ENCODE measurements at regions not wholly inside any gene's neighbourhood (a gene's known extent, or its start where the extent isn't known, plus 50 kb on each side); places are given as distances from the start of the nearest gene placed in this dataset.

DNA sequence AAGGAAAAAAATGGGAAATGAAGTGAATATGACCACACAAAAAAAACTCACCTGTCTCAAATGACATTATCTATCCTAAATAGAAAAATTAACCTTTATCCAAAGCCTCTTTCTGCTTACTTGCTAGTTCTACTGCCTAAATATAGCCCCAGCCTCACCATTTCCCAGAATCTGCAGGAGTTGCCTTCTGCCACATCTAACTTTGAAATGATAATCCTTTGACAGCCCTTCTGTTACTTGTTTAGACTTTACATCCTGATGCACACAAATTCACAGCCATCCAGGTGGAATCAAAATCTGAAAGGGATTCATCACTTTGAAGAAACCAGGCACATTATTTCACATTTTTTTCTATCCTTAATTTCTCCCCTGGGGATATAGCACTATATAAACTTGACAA is 1356.2 kb upstream of the NXPH2 start:
- H3K9me3 Mint-ChIP-seq, result no peaks in the 10 kb centered on the region
- H3K36me3 Mint-ChIP-seq, result no peaks in the 10 kb centered on the region
- no peak overlapping the region for H3K27ac Mint-ChIP-seq
- TF ChIP-seq, protein P1, sequence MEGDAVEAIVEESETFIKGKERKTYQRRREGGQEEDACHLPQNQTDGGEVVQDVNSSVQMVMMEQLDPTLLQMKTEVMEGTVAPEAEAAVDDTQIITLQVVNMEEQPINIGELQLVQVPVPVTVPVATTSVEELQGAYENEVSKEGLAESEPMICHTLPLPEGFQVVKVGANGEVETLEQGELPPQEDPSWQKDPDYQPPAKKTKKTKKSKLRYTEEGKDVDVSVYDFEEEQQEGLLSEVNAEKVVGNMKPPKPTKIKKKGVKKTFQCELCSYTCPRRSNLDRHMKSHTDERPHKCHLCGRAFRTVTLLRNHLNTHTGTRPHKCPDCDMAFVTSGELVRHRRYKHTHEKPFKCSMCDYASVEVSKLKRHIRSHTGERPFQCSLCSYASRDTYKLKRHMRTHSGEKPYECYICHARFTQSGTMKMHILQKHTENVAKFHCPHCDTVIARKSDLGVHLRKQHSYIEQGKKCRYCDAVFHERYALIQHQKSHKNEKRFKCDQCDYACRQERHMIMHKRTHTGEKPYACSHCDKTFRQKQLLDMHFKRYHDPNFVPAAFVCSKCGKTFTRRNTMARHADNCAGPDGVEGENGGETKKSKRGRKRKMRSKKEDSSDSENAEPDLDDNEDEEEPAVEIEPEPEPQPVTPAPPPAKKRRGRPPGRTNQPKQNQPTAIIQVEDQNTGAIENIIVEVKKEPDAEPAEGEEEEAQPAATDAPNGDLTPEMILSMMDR (conservative IDR thresholded peaks at IDR 0.05), result no peak
- DNase-seq (ENCODE audit: extremely low spot score, unreplicated experiment), result no peak
- H3K4me1 Mint-ChIP-seq (ENCODE audit: unreplicated experiment), result no peaks in the 10 kb centered on the region
- no peak overlapping the region for H3K4me3 Mint-ChIP-seq
- no peaks in the 10 kb centered on the region for H3K27me3 Mint-ChIP-seq

DNA sequence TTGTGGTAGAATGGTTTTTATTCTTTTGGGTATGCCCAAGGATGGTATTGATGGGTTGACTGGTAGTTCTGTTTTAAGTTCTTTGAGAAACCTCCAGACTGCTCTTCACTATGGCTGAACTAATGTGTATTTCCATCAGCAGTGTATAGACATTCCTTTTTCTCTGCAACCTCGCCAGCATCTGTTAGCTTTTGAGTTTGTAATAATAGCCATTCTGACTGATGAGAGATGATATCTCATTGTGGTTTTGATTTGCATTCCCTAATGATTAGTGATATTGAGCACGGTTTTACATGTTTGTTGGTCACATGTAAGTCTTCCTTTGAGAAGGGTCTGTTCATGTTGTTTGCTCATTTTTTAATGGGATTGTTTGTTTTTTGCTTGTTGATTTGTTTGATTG is 1348.7 kb upstream of the NXPH2 start:
- no peaks in the 10 kb centered on the region for H3K9me3 Mint-ChIP-seq

GRCh38 chr2:140122001-140122400 is 1341.8 kb upstream of the NXPH2 start:
- no peaks in the 10 kb centered on the region for H3K9me3 Mint-ChIP-seq

More for the DNA sequence above, 1348.7 kb upstream of the NXPH2 start:
- H3K27ac Mint-ChIP-seq, result no peak overlapping the region
- H3K36me3 Mint-ChIP-seq, result no peaks in the 10 kb centered on the region
- H3K4me3 Mint-ChIP-seq, result no peak overlapping the region
- TF ChIP-seq, protein P1 (conservative IDR thresholded peaks at IDR 0.05), result no peak
- H3K27me3 Mint-ChIP-seq, result no peaks in the 10 kb centered on the region
- DNase-seq (ENCODE audit: extremely low spot score, unreplicated experiment), result no peak
- no peaks in the 10 kb centered on the region for H3K4me1 Mint-ChIP-seq (ENCODE audit: unreplicated experiment)

DNA sequence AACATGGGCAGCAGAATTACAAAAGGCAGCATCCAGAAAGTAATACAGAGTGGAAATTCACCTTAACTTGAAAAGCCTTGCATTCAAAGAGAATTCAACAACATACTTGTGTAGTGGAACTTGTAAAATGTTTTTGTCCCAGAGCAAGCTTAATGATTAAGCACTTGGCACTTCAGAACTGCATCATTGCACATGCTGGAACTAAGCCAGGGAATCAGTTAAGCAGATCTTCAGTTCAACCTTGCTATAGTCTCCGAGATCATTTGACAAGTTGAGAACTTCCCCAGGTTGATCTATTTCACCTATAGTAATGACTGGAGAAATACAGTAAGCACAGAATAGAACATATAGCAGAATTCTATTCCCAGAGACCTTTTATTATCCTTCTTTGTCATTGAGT is 1337.2 kb upstream of the NXPH2 start:
- Mint-ChIP-seq H3K9me3 (no peaks in the 10 kb centered on the region), H3K4me3 (no peak overlapping the region), H3K36me3 (no peaks in the 10 kb centered on the region), H3K4me1 (ENCODE audit: unreplicated experiment) (no peaks in the 10 kb centered on the region), H3K27ac (no peak overlapping the region), H3K27me3 (no peaks in the 10 kb centered on the region)
- DNase-seq (ENCODE audit: extremely low spot score, unreplicated experiment), result no peak
- TF ChIP-seq, protein P1 (conservative IDR thresholded peaks at IDR 0.05), result no peak

More at GRCh38 chr2:140122001-140122400, 1341.8 kb upstream of the NXPH2 start:
- Mint-ChIP-seq H3K4me1 (ENCODE audit: unreplicated experiment) (no peaks in the 10 kb centered on the region), H3K36me3 (no peaks in the 10 kb centered on the region), H3K27ac (no peak overlapping the region), H3K4me3 (no peak overlapping the region), H3K27me3 (no peaks in the 10 kb centered on the region)
- TF ChIP-seq, protein P1 (conservative IDR thresholded peaks at IDR 0.05), result no peak
- no peak for DNase-seq (ENCODE audit: extremely low spot score, unreplicated experiment)

- Mint-ChIP-seq H3K4me3 (no peak overlapping the region), H3K27me3 (no peaks in the 10 kb centered on the region), H3K36me3 (no peaks in the 10 kb centered on the region), H3K27ac (no peak overlapping the region), H3K4me1 (ENCODE audit: unreplicated experiment) (no peaks in the 10 kb centered on the region), H3K9me3 (peaks cover 4% of the 10 kb centered on the region)
- DNase-seq (ENCODE audit: extremely low spot score, unreplicated experiment), result no peak
- TF ChIP-seq, protein P1 (conservative IDR thresholded peaks at IDR 0.05), result no peak
Measured at GRCh38 chr2:140108706-140109475, 1328.7 kb upstream of the NXPH2 start.

Data from type B pancreatic cell (in vitro differentiated cells).